DMS114 treated with DMSO at 0.1 percent for 48 hours (cell line): ENCODE measurements at regions not wholly inside any gene's neighbourhood (a gene's known extent, or its start where the extent isn't known, plus 50 kb on each side); places are given as distances from the start of the nearest gene placed in this dataset.

ENCODE experiments used
- DNase-seq: peaks from one replicate; lab custom pipeline; 2025; ENCODE audit not compliant: unreplicated experiment; lab: John Stamatoyannopoulos, UW

- DNase-seq = no peak
These were observed 131.3 kb downstream of the C11orf87 start for GRCh38 chr11:109553284-109553683.

- DNase-seq = no peak
These were observed 133.0 kb downstream of the C11orf87 start for GRCh38 chr11:109554951-109555350.

GRCh38 chr11:109564241-109564640 is 142.3 kb downstream of the C11orf87 start:
- no peak for DNase-seq

GRCh38 chr11:109582470-109582869 is 160.5 kb downstream of the C11orf87 start:
- no peak for DNase-seq

- no peak for DNase-seq
These were observed 162.3 kb downstream of the C11orf87 start for GRCh38 chr11:109584001-109584972.

GRCh38 chr11:109586789-109587188 is 164.8 kb downstream of the C11orf87 start:
- no peak for DNase-seq

GRCh38 chr11:109590782-109591181 is 168.8 kb downstream of the C11orf87 start:
- DNase-seq = no peak

- no peak for DNase-seq
These were observed 175.3 kb downstream of the C11orf87 start for GRCh38 chr11:109597336-109597735.

- DNase-seq = no peak
These were observed 182.8 kb downstream of the C11orf87 start for GRCh38 chr11:109604481-109605400.

GRCh38 chr11:109606256-109606655 is 184.3 kb downstream of the C11orf87 start:
- no peak for DNase-seq

GRCh38 chr11:109609454-109610185 is 187.6 kb downstream of the C11orf87 start:
- no peak for DNase-seq

GRCh38 chr11:109612496-109612895 is 190.5 kb downstream of the C11orf87 start:
- no peak for DNase-seq

- no peak for DNase-seq
These were observed 197.5 kb downstream of the C11orf87 start for GRCh38 chr11:109619498-109619897.

- no peak for DNase-seq
These were observed 207.7 kb downstream of the C11orf87 start for GRCh38 chr11:109629734-109630133.

GRCh38 chr11:109641549-109641948 is 219.6 kb downstream of the C11orf87 start:
- DNase-seq = no peak

- DNase-seq = no peak
These were observed 222.2 kb downstream of the C11orf87 start for GRCh38 chr11:109644152-109644551.

GRCh38 chr11:109648804-109649203 is 226.8 kb downstream of the C11orf87 start:
- DNase-seq = no peak

GRCh38 chr11:109654091-109654490 is 232.1 kb downstream of the C11orf87 start:
- no peak for DNase-seq

GRCh38 chr11:109658190-109658589 is 236.2 kb downstream of the C11orf87 start:
- no peak for DNase-seq

- DNase-seq = no peak
These were observed 245.7 kb downstream of the C11orf87 start for GRCh38 chr11:109667719-109668118.
